Neural progenitor cell (in vitro differentiated cells): ENCODE measurements at regions not wholly inside any gene's neighbourhood (a gene's known extent, or its start where the extent isn't known, plus 50 kb on each side); places are given as distances from the start of the nearest gene placed in this dataset.

ENCODE experiments used
- DNase-seq: peaks from one replicate; pipeline ENCODE4 v3.0.0-alpha.2; 2016; ENCODE audit warnings: low spot score
- H2AFZ ChIP-seq: fragments of 200-600 bp; sonication (generic); replicated peaks from 2 replicates; pipeline ENCODE4 v1.6.1; 2016; ENCODE audit warnings: antibody characterized with exemption
- H3F3A ChIP-seq: fragments of 200-600 bp; sonication (generic); 2 replicates; pipeline ENCODE4 v1.6.1; 2016; ENCODE audit warnings: antibody characterized with exemption, low read depth
- H3K27ac ChIP-seq: fragments of 200-600 bp; sonication (generic); 2 replicates; pipeline ENCODE4 v1.5.1; 2016; ENCODE audit warnings: mild to moderate bottlenecking
- H3K27me3 ChIP-seq: fragments of 200-600 bp; sonication (generic); 2 replicates; pipeline ENCODE4 v1.6.1; 2016; ENCODE audit warnings: mild to moderate bottlenecking, moderate library complexity
- H3K36me3 ChIP-seq: fragments of 200-600 bp; sonication (generic); 2 replicates; pipeline ENCODE4 v1.5.1; 2016
- H3K4me1 ChIP-seq: fragments of 200-600 bp; sonication (generic); 2 replicates; pipeline ENCODE4 v1.6.1; 2016; ENCODE audit warnings: mixed run types
- H3K4me2 ChIP-seq: fragments of 200-600 bp; sonication (generic); 2 replicates; pipeline ENCODE4 v1.6.1; 2016
- H3K4me3 ChIP-seq: fragments of 200-600 bp; sonication (generic); 2 replicates; pipeline ENCODE4 v1.5.1; 2016
- H3K79me2 ChIP-seq: fragments of 200-600 bp; sonication (generic); 2 replicates; pipeline ENCODE4 v1.6.1; 2016; ENCODE audit warnings: low read depth
- H3K9ac ChIP-seq: fragments of 200-600 bp; sonication (generic); 2 replicates; pipeline ENCODE4 v1.6.1; 2016
- H3K9me3 ChIP-seq: fragments of 200-600 bp; sonication (generic); 2 replicates; pipeline ENCODE4 v1.5.1; 2016; ENCODE audit warnings: low read depth
- H4K20me1 ChIP-seq: fragments of 200-600 bp; sonication (generic); 2 replicates; pipeline ENCODE4 v1.6.1; 2016; ENCODE audit warnings: low read depth
- H3K27ac Mint-ChIP-seq: 3 replicates; pipeline ENCODE4 v1.8.0; 2021; ENCODE audit warnings: mixed read lengths
- H3K27me3 Mint-ChIP-seq: 2 replicates; pipeline ENCODE4 v1.8.0; 2022; ENCODE audit warnings: low read depth, mild to moderate bottlenecking, inconsistent platforms, moderate library complexity, mixed read lengths; ENCODE audit not compliant: insufficient read depth
- H3K36me3 Mint-ChIP-seq: 3 replicates; pipeline ENCODE4 v1.8.0; 2021; ENCODE audit warnings: mixed read lengths
- H3K4me1 Mint-ChIP-seq: 3 replicates; pipeline ENCODE4 v1.8.0; 2021; ENCODE audit warnings: mixed read lengths
- H3K4me3 Mint-ChIP-seq: 3 replicates; pipeline ENCODE4 v1.8.0; 2021; ENCODE audit warnings: mild to moderate bottlenecking, moderate library complexity, mixed read lengths
- H3K9me3 Mint-ChIP-seq: 3 replicates; pipeline ENCODE4 v1.8.0; 2020; ENCODE audit warnings: mixed read lengths
- CTCF ChIP-seq: fragments of 200-600 bp; sonication (generic); IDR thresholded peaks from 2 replicates; pipeline ENCODE4 v1.5.1; 2017; ENCODE audit warnings: antibody characterized with exemption, mild to moderate bottlenecking
- EZH2 ChIP-seq: fragments of 200-600 bp; sonication (generic); IDR thresholded peaks from 2 replicates; pipeline ENCODE4 v1.6.1; 2017; ENCODE audit warnings: antibody characterized with exemption, mild to moderate bottlenecking, moderate library complexity
- EZH2phosphoT487 ChIP-seq: fragments of 200-600 bp; sonication (generic); IDR thresholded peaks from 2 replicates; pipeline ENCODE4 v1.6.1; 2017; ENCODE audit warnings: antibody characterized with exemption

DNA sequence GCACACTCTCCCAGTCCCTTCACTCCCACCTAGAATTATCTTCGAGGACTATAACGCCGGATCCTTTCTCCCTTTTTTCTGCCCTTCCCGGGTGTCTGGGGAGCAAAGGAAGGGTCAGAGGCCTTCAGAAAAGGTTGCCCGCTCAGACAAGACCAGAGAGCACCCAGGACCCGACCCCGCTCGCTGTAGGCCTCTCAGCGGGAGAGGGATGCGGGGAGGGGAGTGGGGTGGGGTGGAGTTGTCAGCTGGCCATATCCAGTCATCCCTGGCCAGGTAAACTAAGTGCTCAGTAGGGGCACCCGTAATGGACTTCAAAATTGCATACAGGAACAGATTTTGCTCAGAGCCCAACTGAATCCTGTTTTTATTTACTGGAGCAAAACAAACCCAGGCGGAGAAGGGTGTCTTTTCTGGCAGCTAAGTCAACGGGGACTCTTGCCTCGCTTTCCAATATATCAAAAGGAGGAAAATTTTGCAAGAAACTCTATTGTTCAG is 65.0 kb downstream of the NOL4 start:
- H3K4me2 ChIP-seq = peak overlapping the region; percentile 83
- H3K4me1 ChIP-seq = peaks cover 3% of the 10 kb centered on the region
- TF ChIP-seq EZH2 (no peak), CTCF (no peak), EZH2phosphoT487 (peak; percentile 36)
- H3K27ac ChIP-seq = no peak overlapping the region
- H3K9me3 ChIP-seq = no peaks in the 10 kb centered on the region
- Mint-ChIP-seq H3K27me3 (no peaks in the 10 kb centered on the region), H3K36me3 (no peaks in the 10 kb centered on the region), H3K9me3 (no peaks in the 10 kb centered on the region), H3K4me3 (peak overlapping the region; percentile 82), H3K27ac (no peak overlapping the region), H3K4me1 (peaks cover 13% of the 10 kb centered on the region)
- peak overlapping the region; percentile 54 for H3K4me3 ChIP-seq
- peak overlapping the region; percentile 78 for H2AFZ ChIP-seq
- peaks cover 71% of the 10 kb centered on the region for H3K27me3 ChIP-seq
- H3F3A ChIP-seq = peaks cover 4% of the 10 kb centered on the region
- no peak overlapping the region for H3K9ac ChIP-seq
- no peaks in the 10 kb centered on the region for H3K79me2 ChIP-seq
- H3K36me3 ChIP-seq = no peaks in the 10 kb centered on the region
- DNase-seq = no peak
- H4K20me1 ChIP-seq = no peaks in the 10 kb centered on the region

GRCh38 chr18:34158881-34159690 is 65.6 kb downstream of the NOL4 start:
- H3K9me3 Mint-ChIP-seq = no peaks in the 10 kb centered on the region
- Histone ChIP-seq H3K4me1 (peaks cover 3% of the 10 kb centered on the region), H3K9me3 (no peaks in the 10 kb centered on the region), H3F3A (peaks cover 4% of the 10 kb centered on the region), H3K36me3 (no peaks in the 10 kb centered on the region), H3K79me2 (no peaks in the 10 kb centered on the region), H3K27me3 (peaks cover 71% of the 10 kb centered on the region), H3K4me3 (peak overlapping the region; percentile 54), H3K4me2 (peak overlapping the region; percentile 83), H3K27ac (no peak overlapping the region), H4K20me1 (no peaks in the 10 kb centered on the region), H3K9ac (no peak overlapping the region), H2AFZ (peak overlapping the region; percentile 78)
- peak overlapping the region; percentile 82 for H3K4me3 Mint-ChIP-seq
- peak; percentile 89 for DNase-seq
- H3K27ac Mint-ChIP-seq = no peak overlapping the region
- peak; percentile 67 for TF ChIP-seq EZH2
- peak; percentile 64 for TF ChIP-seq CTCF
- peak; percentile 59 for TF ChIP-seq EZH2phosphoT487
- peaks cover 13% of the 10 kb centered on the region for H3K4me1 Mint-ChIP-seq
- no peaks in the 10 kb centered on the region for H3K27me3 Mint-ChIP-seq
- no peaks in the 10 kb centered on the region for H3K36me3 Mint-ChIP-seq

GRCh38 chr18:34153711-34154110 is 71.0 kb downstream of the NOL4 start:
- Histone ChIP-seq H2AFZ (no peak overlapping the region), H3K4me2 (no peak overlapping the region), H3K36me3 (no peaks in the 10 kb centered on the region), H3K4me3 (no peak overlapping the region), H4K20me1 (no peaks in the 10 kb centered on the region), H3K9me3 (no peaks in the 10 kb centered on the region), H3K9ac (no peak overlapping the region), H3K79me2 (no peaks in the 10 kb centered on the region), H3K4me1 (peaks cover 1% of the 10 kb centered on the region), H3F3A (peaks cover 2% of the 10 kb centered on the region), H3K27ac (no peak overlapping the region), H3K27me3 (peaks cover 53% of the 10 kb centered on the region)
- no peak for DNase-seq
- H3K4me1 Mint-ChIP-seq = peaks cover 12% of the 10 kb centered on the region
- H3K36me3 Mint-ChIP-seq = no peaks in the 10 kb centered on the region
- no peak overlapping the region for H3K27ac Mint-ChIP-seq
- TF ChIP-seq EZH2phosphoT487 (no peak), EZH2 (no peak), CTCF (no peak)
- H3K27me3 Mint-ChIP-seq = no peaks in the 10 kb centered on the region
- no peak overlapping the region for H3K4me3 Mint-ChIP-seq
- no peaks in the 10 kb centered on the region for H3K9me3 Mint-ChIP-seq
